AG04450 (cell line): ENCODE measurements at regions not wholly inside any gene's neighbourhood (a gene's known extent, or its start where the extent isn't known, plus 50 kb on each side); places are given as distances from the start of the nearest gene placed in this dataset.

Experiments used
- CTCF ChIA-PET: fragments of 300-600, 350-600 bp; formaldehyde crosslinking; extraction: SDS; loops from one replicate; lab custom pipeline; 2022; ENCODE audit warnings: antibody characterized with exemption, inconsistent platforms; lab: Charles Lee
- POLR2A ChIA-PET: fragments of 350-600 bp; formaldehyde crosslinking; extraction: SDS; loops from one replicate; lab custom pipeline; 2021; ENCODE audit warnings: antibody characterized with exemption, inconsistent platforms; lab: Yijun Ruan, JAX
- DNase-seq: peaks from one replicate; pipeline ENCODE4 v3.0.0-alpha.2; 2011; ENCODE audit warnings: low read depth, low spot score
- H3K27ac ChIP-seq: one replicate; pipeline ENCODE4 v1.5.1; 2012; ENCODE audit warnings: low read depth, low read length, control low read depth
- H3K27me3 ChIP-seq: one replicate; pipeline ENCODE4 v1.6.0; 2012; ENCODE audit warnings: low read length; ENCODE audit not compliant: control insufficient read depth, insufficient read depth
- H3K4me3 ChIP-seq: 2 replicates; pipeline ENCODE4 v1.5.1; 2011; ENCODE audit warnings: mild to moderate bottlenecking, low read depth, low read length, control low read depth
- H3K9me3 ChIP-seq: 2 replicates; pipeline ENCODE4 v1.5.1; 2012; ENCODE audit warnings: low read length; ENCODE audit not compliant: control insufficient read depth, insufficient read depth
- TF ChIP-seq, protein P1 (sequence below): IDR thresholded peaks from 2 replicates; pipeline ENCODE4 v1.5.1; 2011; ENCODE audit warnings: low read depth, low read length, control low read depth, inconsistent platforms

GRCh38 chr1:209389975-209390374 lies 193.5 kb upstream of the CAMK1G start:
- ChIA-PET CTCF (interaction anchor here (0.5 to 1.5 kb wide), 4 partner anchors 16 to 1368 kb away, joined by 3 to 6 read pairs (median 3); no protein-coding TSS in a partner anchor), POLR2A (no interaction called here)
- no peaks in the 10 kb centered on the region for H3K27me3 ChIP-seq
- H3K27ac ChIP-seq, result no peak overlapping the region
- DNase-seq, result no peak
- TF ChIP-seq, protein P1, sequence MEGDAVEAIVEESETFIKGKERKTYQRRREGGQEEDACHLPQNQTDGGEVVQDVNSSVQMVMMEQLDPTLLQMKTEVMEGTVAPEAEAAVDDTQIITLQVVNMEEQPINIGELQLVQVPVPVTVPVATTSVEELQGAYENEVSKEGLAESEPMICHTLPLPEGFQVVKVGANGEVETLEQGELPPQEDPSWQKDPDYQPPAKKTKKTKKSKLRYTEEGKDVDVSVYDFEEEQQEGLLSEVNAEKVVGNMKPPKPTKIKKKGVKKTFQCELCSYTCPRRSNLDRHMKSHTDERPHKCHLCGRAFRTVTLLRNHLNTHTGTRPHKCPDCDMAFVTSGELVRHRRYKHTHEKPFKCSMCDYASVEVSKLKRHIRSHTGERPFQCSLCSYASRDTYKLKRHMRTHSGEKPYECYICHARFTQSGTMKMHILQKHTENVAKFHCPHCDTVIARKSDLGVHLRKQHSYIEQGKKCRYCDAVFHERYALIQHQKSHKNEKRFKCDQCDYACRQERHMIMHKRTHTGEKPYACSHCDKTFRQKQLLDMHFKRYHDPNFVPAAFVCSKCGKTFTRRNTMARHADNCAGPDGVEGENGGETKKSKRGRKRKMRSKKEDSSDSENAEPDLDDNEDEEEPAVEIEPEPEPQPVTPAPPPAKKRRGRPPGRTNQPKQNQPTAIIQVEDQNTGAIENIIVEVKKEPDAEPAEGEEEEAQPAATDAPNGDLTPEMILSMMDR, result no peak
- H3K9me3 ChIP-seq, result no peaks in the 10 kb centered on the region
- no peak overlapping the region for H3K4me3 ChIP-seq

DNA sequence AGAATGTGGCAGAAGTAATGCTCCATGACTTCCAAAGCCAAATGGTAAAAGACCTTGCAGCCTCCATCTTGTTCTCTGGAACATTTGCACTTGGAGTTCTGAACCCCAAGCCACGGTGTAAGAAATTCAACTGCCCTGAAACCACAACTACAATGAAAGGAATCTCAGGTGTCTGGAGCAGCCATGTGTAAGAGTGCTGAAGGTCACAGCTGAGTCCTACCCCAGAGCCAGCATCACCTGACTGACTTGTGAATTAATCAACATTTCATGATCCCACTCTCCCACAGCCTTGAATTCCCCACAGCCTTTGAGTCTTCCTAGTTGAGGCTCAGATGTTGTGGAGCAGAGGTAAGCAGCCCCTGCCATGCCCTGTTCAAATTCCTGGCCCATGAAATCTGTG lies 192.8 kb upstream of the CAMK1G start:
- ChIA-PET CTCF (interaction anchor here (0.5 to 1.5 kb wide), 2 partner anchors 15 to 1369 kb away, joined by 3 read pairs; no protein-coding TSS in a partner anchor), POLR2A (no interaction called here)
- Histone ChIP-seq H3K4me3 (no peak overlapping the region), H3K27ac (no peak overlapping the region), H3K9me3 (no peaks in the 10 kb centered on the region), H3K27me3 (no peaks in the 10 kb centered on the region)
- no peak for DNase-seq
- TF ChIP-seq, protein P1, result no peak

- CTCF ChIA-PET, result no interaction called here
- Histone ChIP-seq H3K27me3 (no peaks in the 10 kb centered on the region), H3K9me3 (no peaks in the 10 kb centered on the region), H3K4me3 (no peak overlapping the region), H3K27ac (no peak overlapping the region)
- POLR2A ChIA-PET, result no interaction called here
- DNase-seq, result no peak
- TF ChIP-seq, protein P1, result no peak
Measured at GRCh38 chr1:209391792-209392191, 191.7 kb upstream of the CAMK1G start.

DNA sequence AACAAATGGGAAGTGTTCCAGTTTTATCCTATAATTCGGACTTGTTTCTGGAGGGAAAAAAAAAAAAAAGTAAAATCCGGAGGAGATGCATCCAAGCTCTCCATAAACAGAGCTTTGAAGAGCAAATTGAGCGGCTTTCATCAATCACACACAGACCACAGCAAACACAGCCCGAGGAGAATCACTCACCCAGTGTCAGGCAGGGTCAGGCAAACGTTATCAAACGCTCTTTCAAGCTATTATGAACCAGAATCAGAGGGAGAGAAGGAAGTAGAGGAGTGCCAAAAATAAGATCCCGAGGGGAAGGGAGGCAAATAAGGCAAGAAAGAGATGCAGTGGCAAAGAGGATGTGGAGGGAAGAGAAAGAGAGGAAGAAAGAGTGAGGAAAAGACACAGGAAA lies 188.3 kb upstream of the CAMK1G start:
- POLR2A ChIA-PET, result interaction anchor here (1.2 kb wide), 1 partner anchor 10 kb away, joined by 3 read pairs; no protein-coding TSS in a partner anchor
- no peak overlapping the region for H3K27ac ChIP-seq
- CTCF ChIA-PET, result no interaction called here
- H3K4me3 ChIP-seq, result no peak overlapping the region
- TF ChIP-seq, protein P1, result no peak
- no peak for DNase-seq
- no peaks in the 10 kb centered on the region for H3K9me3 ChIP-seq
- no peaks in the 10 kb centered on the region for H3K27me3 ChIP-seq

DNA sequence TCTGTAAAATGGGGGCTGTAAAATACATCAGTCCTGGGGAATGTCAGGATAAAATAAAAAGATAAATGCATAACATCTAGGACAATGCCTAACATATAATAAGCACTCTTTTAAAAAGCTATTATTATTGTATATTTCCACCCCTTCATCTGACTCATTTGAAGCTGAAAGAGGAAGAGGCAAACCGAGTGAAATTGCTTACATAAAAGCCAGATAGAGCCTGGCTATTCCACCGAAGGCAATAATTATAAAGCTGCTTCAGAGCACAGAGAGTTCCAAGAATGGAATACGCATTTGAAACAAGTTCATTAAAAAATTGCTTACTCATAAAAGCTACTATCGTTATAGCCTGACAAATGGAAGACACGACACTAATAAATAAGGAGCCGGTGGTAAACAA lies 186.1 kb upstream of the CAMK1G start:
- TF ChIP-seq, protein P1, result no peak
- POLR2A ChIA-PET, result no interaction called here
- H3K27ac ChIP-seq, result no peak overlapping the region
- DNase-seq, result no peak
- CTCF ChIA-PET, result interaction anchor here (1.3 to 2.4 kb wide), 4 partner anchors 9 to 172 kb away, joined by 3 to 10 read pairs (median 6); no protein-coding TSS in a partner anchor
- H3K4me3 ChIP-seq, result no peak overlapping the region
- H3K27me3 ChIP-seq, result no peaks in the 10 kb centered on the region
- no peaks in the 10 kb centered on the region for H3K9me3 ChIP-seq
